Neural cell (in vitro differentiated cells): ENCODE measurements at regions not wholly inside any gene's neighbourhood (a gene's known extent, or its start where the extent isn't known, plus 50 kb on each side); places are given as distances from the start of the nearest gene placed in this dataset.

Experiments used
- H2AFZ ChIP-seq: fragments of 200-600, 300-800 bp; sonication (generic), shearing (Covaris generic); 2 replicates; pipeline ENCODE4 v1.6.0; 2014; ENCODE audit warnings: low read depth, mild to moderate bottlenecking, antibody characterized with exemption, low read length, moderate library complexity
- H3F3A ChIP-seq: fragments of 200-600 bp; shearing (Covaris generic); 2 replicates; pipeline ENCODE4 v1.6.1; 2016; ENCODE audit warnings: mild to moderate bottlenecking, moderate library complexity, mixed read lengths, antibody characterized with exemption, low read length; ENCODE audit not compliant: insufficient read depth, poor library complexity, severe bottlenecking
- H3K27ac ChIP-seq: fragments of 200-600, 300-800 bp; sonication (generic), shearing (Covaris generic); 2 replicates; pipeline ENCODE4 v1.5.1; 2014; ENCODE audit warnings: mild to moderate bottlenecking, low read length, moderate library complexity
- H3K27me3 ChIP-seq: fragments of 300-800, 200-600 bp; sonication (generic), shearing (Covaris generic); 2 replicates; pipeline ENCODE4 v1.6.0; 2014; ENCODE audit warnings: mild to moderate bottlenecking, low read depth, low read length, moderate library complexity; ENCODE audit not compliant: insufficient read depth
- H3K36me3 ChIP-seq: fragments of 300-800, 200-600 bp; sonication (generic), shearing (Covaris generic); 2 replicates; pipeline ENCODE4 v1.5.1; 2014; ENCODE audit warnings: mild to moderate bottlenecking, antibody characterized with exemption, low read length, moderate library complexity; ENCODE audit not compliant: insufficient read depth
- H3K4me2 ChIP-seq: fragments of 300-800, 200-600 bp; sonication (generic), shearing (Covaris generic); 2 replicates; pipeline ENCODE4 v1.6.0; 2014; ENCODE audit warnings: mild to moderate bottlenecking, low read length
- H3K4me3 ChIP-seq: fragments of 300-800, 200-600 bp; sonication (generic), shearing (Covaris generic); 2 replicates; pipeline ENCODE4 v1.5.1; 2014; ENCODE audit warnings: mild to moderate bottlenecking, low read length, moderate library complexity
- H3K79me2 ChIP-seq: fragments of 200-600 bp; shearing (Covaris generic); replicated peaks from 2 replicates; pipeline ENCODE4 v1.6.0; 2014; ENCODE audit warnings: mild to moderate bottlenecking, low read length, moderate library complexity; ENCODE audit not compliant: insufficient read depth
- H3K9ac ChIP-seq: fragments of 300-800, 200-600 bp; sonication (generic), shearing (Covaris generic); 2 replicates; pipeline ENCODE4 v1.6.1; 2016; ENCODE audit warnings: mild to moderate bottlenecking, low read length, mixed read lengths
- H3K9me2 ChIP-seq: fragments of 200-600 bp; shearing (Covaris generic); 2 replicates; pipeline ENCODE4 v1.6.1; 2016; ENCODE audit warnings: mild to moderate bottlenecking, low read length, mixed read lengths; ENCODE audit not compliant: insufficient read depth
- H3K9me3 ChIP-seq: fragments of 200-600, 300-800 bp; sonication (generic), shearing (Covaris generic); 2 replicates; pipeline ENCODE4 v1.6.1; 2016; ENCODE audit warnings: mild to moderate bottlenecking, mixed run types, low read length, moderate library complexity, mixed read lengths
- H4K20me1 ChIP-seq: fragments of 200-600 bp; shearing (Covaris generic); 2 replicates; pipeline ENCODE4 v1.6.1; 2016; ENCODE audit warnings: mild to moderate bottlenecking, mixed run types; ENCODE audit not compliant: insufficient read depth
- EP300 ChIP-seq: fragments of 450-650 bp; conservative IDR thresholded peaks from 2 replicates; pipeline ENCODE4 v1.6.1; 2014; ENCODE audit warnings: antibody characterized with exemption, mild to moderate bottlenecking, moderate library complexity; ENCODE audit not compliant: poor library complexity, severe bottlenecking
- EZH2 ChIP-seq: fragments of 200-600, 300-800 bp; shearing (Covaris generic), sonication (generic); IDR thresholded peaks from 2 replicates; pipeline ENCODE4 v1.6.1; 2014; ENCODE audit warnings: antibody characterized with exemption, low read length, borderline replicate concordance, mild to moderate bottlenecking; ENCODE audit not compliant: insufficient read depth, poor library complexity, severe bottlenecking
- MXI1 ChIP-seq: fragments of 450-650 bp; conservative IDR thresholded peaks from 2 replicates; pipeline ENCODE4 v1.6.1; 2014; ENCODE audit warnings: antibody characterized with exemption, mild to moderate bottlenecking; ENCODE audit not compliant: poor library complexity, severe bottlenecking
- POLR2AphosphoS5 ChIP-seq: IDR thresholded peaks from 2 replicates; pipeline ENCODE4 v1.6.1; 2012
- RAD21 ChIP-seq: fragments of 450-650 bp; conservative IDR thresholded peaks from 2 replicates; pipeline ENCODE4 v1.6.1; 2014; ENCODE audit warnings: antibody characterized with exemption, mild to moderate bottlenecking, moderate library complexity
- SMC3 ChIP-seq: fragments of 450-650 bp; conservative IDR thresholded peaks from 2 replicates; pipeline ENCODE4 v1.6.1; 2014; ENCODE audit warnings: antibody characterized with exemption, mild to moderate bottlenecking, moderate library complexity; ENCODE audit not compliant: poor library complexity
- TAF1 ChIP-seq: IDR thresholded peaks from 2 replicates; pipeline ENCODE4 v1.6.1; 2012; ENCODE audit warnings: low read depth
- TF ChIP-seq, protein P1 (sequence below): fragments of 450-650 bp; IDR thresholded peaks from 2 replicates; pipeline ENCODE4 v1.5.1; 2014; ENCODE audit warnings: antibody characterized with exemption, mild to moderate bottlenecking, moderate library complexity; ENCODE audit not compliant: poor library complexity, severe bottlenecking
- TF ChIP-seq, protein P2 (sequence below): IDR thresholded peaks from 2 replicates; pipeline ENCODE4 v1.6.1; 2012; ENCODE audit warnings: borderline replicate concordance

DNA sequence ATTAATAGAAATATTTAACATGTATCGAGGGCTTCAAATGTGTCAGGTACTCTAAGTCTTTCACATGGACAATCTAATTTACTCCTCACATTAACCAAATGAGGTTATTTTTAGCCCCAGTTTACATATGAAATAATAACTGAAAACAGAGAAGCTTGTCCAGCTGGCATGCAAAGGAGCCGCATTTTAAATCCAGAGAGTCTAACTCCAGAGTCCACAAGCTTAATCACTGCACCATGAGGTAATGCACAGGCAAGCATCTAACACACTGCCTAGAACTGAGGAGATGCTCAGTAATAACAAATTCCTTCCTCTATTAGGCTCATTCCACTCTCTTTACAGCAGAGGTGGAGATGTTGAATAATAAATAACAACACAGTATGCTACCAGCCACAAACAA is 165.7 kb upstream of the GUCY1A2 start:
- Histone ChIP-seq H3K27me3 (no peaks in the 10 kb centered on the region), H3K27ac (no peak overlapping the region), H3K79me2 (no peaks in the 10 kb centered on the region), H3K36me3 (no peaks in the 10 kb centered on the region), H3K9ac (no peak overlapping the region), H3F3A (no peaks in the 10 kb centered on the region), H3K9me2 (no peaks in the 10 kb centered on the region), H3K4me2 (no peak overlapping the region), H3K4me3 (no peak overlapping the region), H4K20me1 (no peaks in the 10 kb centered on the region), H3K9me3 (no peaks in the 10 kb centered on the region), H2AFZ (no peak overlapping the region)
- no peak for TF ChIP-seq MXI1
- TF ChIP-seq EP300, result no peak
- TF ChIP-seq EZH2, result no peak
- TF ChIP-seq, protein P1, sequence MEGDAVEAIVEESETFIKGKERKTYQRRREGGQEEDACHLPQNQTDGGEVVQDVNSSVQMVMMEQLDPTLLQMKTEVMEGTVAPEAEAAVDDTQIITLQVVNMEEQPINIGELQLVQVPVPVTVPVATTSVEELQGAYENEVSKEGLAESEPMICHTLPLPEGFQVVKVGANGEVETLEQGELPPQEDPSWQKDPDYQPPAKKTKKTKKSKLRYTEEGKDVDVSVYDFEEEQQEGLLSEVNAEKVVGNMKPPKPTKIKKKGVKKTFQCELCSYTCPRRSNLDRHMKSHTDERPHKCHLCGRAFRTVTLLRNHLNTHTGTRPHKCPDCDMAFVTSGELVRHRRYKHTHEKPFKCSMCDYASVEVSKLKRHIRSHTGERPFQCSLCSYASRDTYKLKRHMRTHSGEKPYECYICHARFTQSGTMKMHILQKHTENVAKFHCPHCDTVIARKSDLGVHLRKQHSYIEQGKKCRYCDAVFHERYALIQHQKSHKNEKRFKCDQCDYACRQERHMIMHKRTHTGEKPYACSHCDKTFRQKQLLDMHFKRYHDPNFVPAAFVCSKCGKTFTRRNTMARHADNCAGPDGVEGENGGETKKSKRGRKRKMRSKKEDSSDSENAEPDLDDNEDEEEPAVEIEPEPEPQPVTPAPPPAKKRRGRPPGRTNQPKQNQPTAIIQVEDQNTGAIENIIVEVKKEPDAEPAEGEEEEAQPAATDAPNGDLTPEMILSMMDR, result no peak
- TF ChIP-seq, protein P2, sequence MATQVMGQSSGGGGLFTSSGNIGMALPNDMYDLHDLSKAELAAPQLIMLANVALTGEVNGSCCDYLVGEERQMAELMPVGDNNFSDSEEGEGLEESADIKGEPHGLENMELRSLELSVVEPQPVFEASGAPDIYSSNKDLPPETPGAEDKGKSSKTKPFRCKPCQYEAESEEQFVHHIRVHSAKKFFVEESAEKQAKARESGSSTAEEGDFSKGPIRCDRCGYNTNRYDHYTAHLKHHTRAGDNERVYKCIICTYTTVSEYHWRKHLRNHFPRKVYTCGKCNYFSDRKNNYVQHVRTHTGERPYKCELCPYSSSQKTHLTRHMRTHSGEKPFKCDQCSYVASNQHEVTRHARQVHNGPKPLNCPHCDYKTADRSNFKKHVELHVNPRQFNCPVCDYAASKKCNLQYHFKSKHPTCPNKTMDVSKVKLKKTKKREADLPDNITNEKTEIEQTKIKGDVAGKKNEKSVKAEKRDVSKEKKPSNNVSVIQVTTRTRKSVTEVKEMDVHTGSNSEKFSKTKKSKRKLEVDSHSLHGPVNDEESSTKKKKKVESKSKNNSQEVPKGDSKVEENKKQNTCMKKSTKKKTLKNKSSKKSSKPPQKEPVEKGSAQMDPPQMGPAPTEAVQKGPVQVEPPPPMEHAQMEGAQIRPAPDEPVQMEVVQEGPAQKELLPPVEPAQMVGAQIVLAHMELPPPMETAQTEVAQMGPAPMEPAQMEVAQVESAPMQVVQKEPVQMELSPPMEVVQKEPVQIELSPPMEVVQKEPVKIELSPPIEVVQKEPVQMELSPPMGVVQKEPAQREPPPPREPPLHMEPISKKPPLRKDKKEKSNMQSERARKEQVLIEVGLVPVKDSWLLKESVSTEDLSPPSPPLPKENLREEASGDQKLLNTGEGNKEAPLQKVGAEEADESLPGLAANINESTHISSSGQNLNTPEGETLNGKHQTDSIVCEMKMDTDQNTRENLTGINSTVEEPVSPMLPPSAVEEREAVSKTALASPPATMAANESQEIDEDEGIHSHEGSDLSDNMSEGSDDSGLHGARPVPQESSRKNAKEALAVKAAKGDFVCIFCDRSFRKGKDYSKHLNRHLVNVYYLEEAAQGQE, result no peak
- no peak for TF ChIP-seq POLR2AphosphoS5
- TF ChIP-seq RAD21, result no peak
- no peak for TF ChIP-seq TAF1
- TF ChIP-seq SMC3, result no peak

- no peaks in the 10 kb centered on the region for H4K20me1 ChIP-seq
- H3K4me2 ChIP-seq, result no peak overlapping the region
- H3K36me3 ChIP-seq, result no peaks in the 10 kb centered on the region
- no peaks in the 10 kb centered on the region for H3F3A ChIP-seq
- no peaks in the 10 kb centered on the region for H3K79me2 ChIP-seq
- no peak overlapping the region for H2AFZ ChIP-seq
- H3K9me2 ChIP-seq, result no peaks in the 10 kb centered on the region
- no peaks in the 10 kb centered on the region for H3K27me3 ChIP-seq
- H3K9ac ChIP-seq, result no peak overlapping the region
- TF ChIP-seq SMC3, result no peak
- TF ChIP-seq, protein P2, result no peak
- no peak for TF ChIP-seq MXI1
- no peak overlapping the region for H3K4me3 ChIP-seq
- no peak overlapping the region for H3K27ac ChIP-seq
- H3K9me3 ChIP-seq, result no peaks in the 10 kb centered on the region
Measured at GRCh38 chr11:107182978-107183377, 164.7 kb upstream of the GUCY1A2 start.
